ENCODE measurements at regions not wholly inside any gene's neighbourhood (a gene's known extent, or its start where the extent isn't known, plus 50 kb on each side); places are given as distances from the start of the nearest gene placed in this dataset.
A peak's percentile ranks its signal among the peaks of the same experiment; 100 is the strongest.

DNA sequence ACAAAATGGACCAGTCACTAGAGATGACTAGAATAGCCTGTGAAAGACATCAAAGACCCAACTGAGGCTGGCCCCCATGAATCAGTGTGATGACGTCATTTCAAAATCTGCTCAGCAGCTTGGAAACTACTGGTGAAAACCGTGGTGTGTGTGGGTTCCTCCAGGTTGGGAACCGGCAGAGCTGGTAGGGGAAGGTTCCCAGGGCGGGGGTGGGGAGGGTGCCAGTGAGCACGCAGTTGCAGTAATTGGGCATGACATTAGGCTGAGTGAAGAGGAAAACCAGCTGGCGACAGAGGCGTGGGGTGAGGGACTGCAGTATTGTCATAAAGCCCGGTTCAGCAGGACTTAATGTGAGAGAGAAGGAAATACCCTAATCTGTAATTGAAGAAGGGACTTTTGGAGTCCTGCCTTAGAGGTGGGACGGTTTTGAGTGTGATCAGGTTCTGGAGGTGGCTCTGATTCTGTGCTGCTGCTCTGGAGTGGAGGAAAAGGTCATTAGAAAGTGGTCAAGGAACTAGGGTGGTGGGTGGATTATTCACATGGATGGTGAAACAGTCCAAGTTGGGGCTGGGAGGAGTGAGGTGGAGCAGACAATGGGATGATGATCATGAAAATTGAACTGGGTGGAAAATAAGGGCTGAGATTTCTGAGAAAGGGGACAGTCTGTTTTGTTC is 52.0 kb upstream of the MTHFD1L start (continued):
- TF ChIP-seq, protein P1, sequence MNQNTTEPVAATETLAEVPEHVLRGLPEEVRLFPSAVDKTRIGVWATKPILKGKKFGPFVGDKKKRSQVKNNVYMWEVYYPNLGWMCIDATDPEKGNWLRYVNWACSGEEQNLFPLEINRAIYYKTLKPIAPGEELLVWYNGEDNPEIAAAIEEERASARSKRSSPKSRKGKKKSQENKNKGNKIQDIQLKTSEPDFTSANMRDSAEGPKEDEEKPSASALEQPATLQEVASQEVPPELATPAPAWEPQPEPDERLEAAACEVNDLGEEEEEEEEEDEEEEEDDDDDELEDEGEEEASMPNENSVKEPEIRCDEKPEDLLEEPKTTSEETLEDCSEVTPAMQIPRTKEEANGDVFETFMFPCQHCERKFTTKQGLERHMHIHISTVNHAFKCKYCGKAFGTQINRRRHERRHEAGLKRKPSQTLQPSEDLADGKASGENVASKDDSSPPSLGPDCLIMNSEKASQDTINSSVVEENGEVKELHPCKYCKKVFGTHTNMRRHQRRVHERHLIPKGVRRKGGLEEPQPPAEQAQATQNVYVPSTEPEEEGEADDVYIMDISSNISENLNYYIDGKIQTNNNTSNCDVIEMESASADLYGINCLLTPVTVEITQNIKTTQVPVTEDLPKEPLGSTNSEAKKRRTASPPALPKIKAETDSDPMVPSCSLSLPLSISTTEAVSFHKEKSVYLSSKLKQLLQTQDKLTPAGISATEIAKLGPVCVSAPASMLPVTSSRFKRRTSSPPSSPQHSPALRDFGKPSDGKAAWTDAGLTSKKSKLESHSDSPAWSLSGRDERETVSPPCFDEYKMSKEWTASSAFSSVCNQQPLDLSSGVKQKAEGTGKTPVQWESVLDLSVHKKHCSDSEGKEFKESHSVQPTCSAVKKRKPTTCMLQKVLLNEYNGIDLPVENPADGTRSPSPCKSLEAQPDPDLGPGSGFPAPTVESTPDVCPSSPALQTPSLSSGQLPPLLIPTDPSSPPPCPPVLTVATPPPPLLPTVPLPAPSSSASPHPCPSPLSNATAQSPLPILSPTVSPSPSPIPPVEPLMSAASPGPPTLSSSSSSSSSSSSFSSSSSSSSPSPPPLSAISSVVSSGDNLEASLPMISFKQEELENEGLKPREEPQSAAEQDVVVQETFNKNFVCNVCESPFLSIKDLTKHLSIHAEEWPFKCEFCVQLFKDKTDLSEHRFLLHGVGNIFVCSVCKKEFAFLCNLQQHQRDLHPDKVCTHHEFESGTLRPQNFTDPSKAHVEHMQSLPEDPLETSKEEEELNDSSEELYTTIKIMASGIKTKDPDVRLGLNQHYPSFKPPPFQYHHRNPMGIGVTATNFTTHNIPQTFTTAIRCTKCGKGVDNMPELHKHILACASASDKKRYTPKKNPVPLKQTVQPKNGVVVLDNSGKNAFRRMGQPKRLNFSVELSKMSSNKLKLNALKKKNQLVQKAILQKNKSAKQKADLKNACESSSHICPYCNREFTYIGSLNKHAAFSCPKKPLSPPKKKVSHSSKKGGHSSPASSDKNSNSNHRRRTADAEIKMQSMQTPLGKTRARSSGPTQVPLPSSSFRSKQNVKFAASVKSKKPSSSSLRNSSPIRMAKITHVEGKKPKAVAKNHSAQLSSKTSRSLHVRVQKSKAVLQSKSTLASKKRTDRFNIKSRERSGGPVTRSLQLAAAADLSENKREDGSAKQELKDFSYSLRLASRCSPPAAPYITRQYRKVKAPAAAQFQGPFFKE (tag by site-specific recombination; IDR thresholded peaks at IDR 0.05; ENCODE audit: borderline replicate concordance), result no peak
- peak; percentile 88 for TF ChIP-seq ZNF629 (tag by site-specific recombination; IDR thresholded peaks at IDR 0.05)
- TF ChIP-seq, protein P2, sequence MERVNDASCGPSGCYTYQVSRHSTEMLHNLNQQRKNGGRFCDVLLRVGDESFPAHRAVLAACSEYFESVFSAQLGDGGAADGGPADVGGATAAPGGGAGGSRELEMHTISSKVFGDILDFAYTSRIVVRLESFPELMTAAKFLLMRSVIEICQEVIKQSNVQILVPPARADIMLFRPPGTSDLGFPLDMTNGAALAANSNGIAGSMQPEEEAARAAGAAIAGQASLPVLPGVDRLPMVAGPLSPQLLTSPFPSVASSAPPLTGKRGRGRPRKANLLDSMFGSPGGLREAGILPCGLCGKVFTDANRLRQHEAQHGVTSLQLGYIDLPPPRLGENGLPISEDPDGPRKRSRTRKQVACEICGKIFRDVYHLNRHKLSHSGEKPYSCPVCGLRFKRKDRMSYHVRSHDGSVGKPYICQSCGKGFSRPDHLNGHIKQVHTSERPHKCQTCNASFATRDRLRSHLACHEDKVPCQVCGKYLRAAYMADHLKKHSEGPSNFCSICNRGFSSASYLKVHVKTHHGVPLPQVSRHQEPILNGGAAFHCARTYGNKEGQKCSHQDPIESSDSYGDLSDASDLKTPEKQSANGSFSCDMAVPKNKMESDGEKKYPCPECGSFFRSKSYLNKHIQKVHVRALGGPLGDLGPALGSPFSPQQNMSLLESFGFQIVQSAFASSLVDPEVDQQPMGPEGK (tag by site-specific recombination; IDR thresholded peaks at IDR 0.05), result peak; percentile 69; the same call in 1 of the 2 replicates
- TF ChIP-seq, protein P3, sequence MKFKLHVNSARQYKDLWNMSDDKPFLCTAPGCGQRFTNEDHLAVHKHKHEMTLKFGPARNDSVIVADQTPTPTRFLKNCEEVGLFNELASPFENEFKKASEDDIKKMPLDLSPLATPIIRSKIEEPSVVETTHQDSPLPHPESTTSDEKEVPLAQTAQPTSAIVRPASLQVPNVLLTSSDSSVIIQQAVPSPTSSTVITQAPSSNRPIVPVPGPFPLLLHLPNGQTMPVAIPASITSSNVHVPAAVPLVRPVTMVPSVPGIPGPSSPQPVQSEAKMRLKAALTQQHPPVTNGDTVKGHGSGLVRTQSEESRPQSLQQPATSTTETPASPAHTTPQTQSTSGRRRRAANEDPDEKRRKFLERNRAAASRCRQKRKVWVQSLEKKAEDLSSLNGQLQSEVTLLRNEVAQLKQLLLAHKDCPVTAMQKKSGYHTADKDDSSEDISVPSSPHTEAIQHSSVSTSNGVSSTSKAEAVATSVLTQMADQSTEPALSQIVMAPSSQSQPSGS (tag by site-specific recombination; IDR thresholded peaks at IDR 0.05; ENCODE audit: low read depth), result peak; percentile 97
- no peak for TF ChIP-seq ZNF626 (tag by site-specific recombination; IDR thresholded peaks at IDR 0.05)
- peak; percentile 14; the same call in 1 of the 2 replicates for TF ChIP-seq ZNF366 (tag by site-specific recombination; conservative IDR thresholded peaks at IDR 0.05)
- TF ChIP-seq ZNF138 (tag by site-specific recombination; IDR thresholded peaks at IDR 0.05; ENCODE audit: borderline replicate concordance), result no peak
- TF ChIP-seq, protein P4, sequence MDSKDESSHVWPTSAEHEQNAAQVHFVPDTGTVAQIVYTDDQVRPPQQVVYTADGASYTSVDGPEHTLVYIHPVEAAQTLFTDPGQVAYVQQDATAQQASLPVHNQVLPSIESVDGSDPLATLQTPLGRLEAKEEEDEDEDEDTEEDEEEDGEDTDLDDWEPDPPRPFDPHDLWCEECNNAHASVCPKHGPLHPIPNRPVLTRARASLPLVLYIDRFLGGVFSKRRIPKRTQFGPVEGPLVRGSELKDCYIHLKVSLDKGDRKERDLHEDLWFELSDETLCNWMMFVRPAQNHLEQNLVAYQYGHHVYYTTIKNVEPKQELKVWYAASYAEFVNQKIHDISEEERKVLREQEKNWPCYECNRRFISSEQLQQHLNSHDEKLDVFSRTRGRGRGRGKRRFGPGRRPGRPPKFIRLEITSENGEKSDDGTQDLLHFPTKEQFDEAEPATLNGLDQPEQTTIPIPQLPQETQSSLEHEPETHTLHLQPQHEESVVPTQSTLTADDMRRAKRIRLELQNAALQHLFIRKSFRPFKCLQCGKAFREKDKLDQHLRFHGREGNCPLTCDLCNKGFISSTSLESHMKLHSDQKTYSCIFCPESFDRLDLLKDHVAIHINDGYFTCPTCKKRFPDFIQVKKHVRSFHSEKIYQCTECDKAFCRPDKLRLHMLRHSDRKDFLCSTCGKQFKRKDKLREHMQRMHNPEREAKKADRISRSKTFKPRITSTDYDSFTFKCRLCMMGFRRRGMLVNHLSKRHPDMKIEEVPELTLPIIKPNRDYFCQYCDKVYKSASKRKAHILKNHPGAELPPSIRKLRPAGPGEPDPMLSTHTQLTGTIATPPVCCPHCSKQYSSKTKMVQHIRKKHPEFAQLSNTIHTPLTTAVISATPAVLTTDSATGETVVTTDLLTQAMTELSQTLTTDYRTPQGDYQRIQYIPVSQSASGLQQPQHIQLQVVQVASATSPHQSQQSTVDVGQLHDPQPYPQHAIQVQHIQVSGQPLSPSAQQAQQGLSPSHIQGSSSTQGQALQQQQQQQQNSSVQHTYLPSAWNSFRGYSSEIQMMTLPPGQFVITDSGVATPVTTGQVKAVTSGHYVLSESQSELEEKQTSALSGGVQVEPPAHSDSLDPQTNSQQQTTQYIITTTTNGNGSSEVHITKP (tag by site-specific recombination; IDR thresholded peaks at IDR 0.05), result 0 out of 2 replicates have a peak, but pooled peaks have one; percentile 15
- TF ChIP-seq, protein P5, sequence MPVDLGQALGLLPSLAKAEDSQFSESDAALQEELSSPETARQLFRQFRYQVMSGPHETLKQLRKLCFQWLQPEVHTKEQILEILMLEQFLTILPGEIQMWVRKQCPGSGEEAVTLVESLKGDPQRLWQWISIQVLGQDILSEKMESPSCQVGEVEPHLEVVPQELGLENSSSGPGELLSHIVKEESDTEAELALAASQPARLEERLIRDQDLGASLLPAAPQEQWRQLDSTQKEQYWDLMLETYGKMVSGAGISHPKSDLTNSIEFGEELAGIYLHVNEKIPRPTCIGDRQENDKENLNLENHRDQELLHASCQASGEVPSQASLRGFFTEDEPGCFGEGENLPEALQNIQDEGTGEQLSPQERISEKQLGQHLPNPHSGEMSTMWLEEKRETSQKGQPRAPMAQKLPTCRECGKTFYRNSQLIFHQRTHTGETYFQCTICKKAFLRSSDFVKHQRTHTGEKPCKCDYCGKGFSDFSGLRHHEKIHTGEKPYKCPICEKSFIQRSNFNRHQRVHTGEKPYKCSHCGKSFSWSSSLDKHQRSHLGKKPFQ (tag by site-specific recombination; IDR thresholded peaks at IDR 0.05), result 0 out of 2 replicates have a peak, but pooled peaks have one; percentile 27
- peak; percentile 88 for TF ChIP-seq ZNF600 (tag by site-specific recombination; IDR thresholded peaks at IDR 0.05)
- no peak for TF ChIP-seq ZNF132 (tag by site-specific recombination; IDR thresholded peaks at IDR 0.05; ENCODE audit: borderline replicate concordance)
- TF ChIP-seq ZNF324 (tag by site-specific recombination; IDR thresholded peaks at IDR 0.05), result 0 out of 2 replicates have a peak, but pooled peaks have one; percentile 47
- 0 out of 2 replicates have a peak, but pooled peaks have one; percentile 2 for TF ChIP-seq ZNF654 (tag by site-specific recombination; IDR thresholded peaks at IDR 0.05; ENCODE audit: low read depth)
- peak; percentile 72 for TF ChIP-seq ZFHX2 (tag by site-specific recombination; conservative IDR thresholded peaks at IDR 0.05)
- TF ChIP-seq ZEB2 (tag by site-specific recombination; IDR thresholded peaks at IDR 0.05), result 0 out of 2 replicates have a peak, but pooled peaks have one; percentile 54
- TF ChIP-seq ZSCAN23 (tag by site-specific recombination; IDR thresholded peaks at IDR 0.05), result peak; percentile 41; the same call in 1 of the 2 replicates
- TF ChIP-seq ZXDB (tag by site-specific recombination; IDR thresholded peaks at IDR 0.05), result 0 out of 2 replicates have a peak, but pooled peaks have one; percentile 5
- TF ChIP-seq ZNF837 (tag by site-specific recombination; IDR thresholded peaks at IDR 0.05), result no peak
- peak; percentile 27; the same call in 1 of the 2 replicates for TF ChIP-seq ZNF23 (tag by site-specific recombination; IDR thresholded peaks at IDR 0.05; ENCODE audit: borderline replicate concordance)
- no peak for TF ChIP-seq SCRT1 (tag by site-specific recombination; IDR thresholded peaks at IDR 0.05; ENCODE audit: borderline replicate concordance)
